ENCODE measurements at regions not wholly inside any gene's neighbourhood (a gene's known extent, or its start where the extent isn't known, plus 50 kb on each side); places are given as distances from the start of the nearest gene placed in this dataset.

GRCh38 chr14:54087376-54087775 is 130.8 kb upstream of the BMP4 start:
- Histone ChIP-seq H3K36me3 (ENCODE audit: control insufficient read depth, insufficient read depth, low read length) (no peaks in the 10 kb centered on the region), H3K9me3 (ENCODE audit: control insufficient read depth, insufficient read depth, low read length) (peaks cover 2% of the 10 kb centered on the region), H3K27ac (ENCODE audit: low read length) (no peak overlapping the region), H3K4me1 (ENCODE audit: control insufficient read depth, insufficient read depth, low read length) (no peaks in the 10 kb centered on the region), H3K4me3 (ENCODE audit: low read length) (no peak overlapping the region), H3K27me3 (ENCODE audit: control insufficient read depth, insufficient read depth, low read length) (no peaks in the 10 kb centered on the region)
- no peaks in the 10 kb centered on the region for H3K36me3 Mint-ChIP-seq
- no peaks in the 10 kb centered on the region for H3K4me1 Mint-ChIP-seq
- no peak for DNase-seq
- H3K27ac Mint-ChIP-seq, result no peak overlapping the region
- intact Hi-C loops (cut with micrococcal nuclease), result no loop called here
- no peak overlapping the region for H3K4me3 Mint-ChIP-seq
- WGBS (ENCODE audit: insufficient coverage), result 42% methylated on average over 2 of the region's 4 CpGs
- no peak for TF ChIP-seq CTCF (IDR thresholded peaks at IDR 0.05)
- peaks cover 5 to 9% of the 10 kb centered on the region in 2 donors for H3K9me3 Mint-ChIP-seq
- no peaks in the 10 kb centered on the region for H3K27me3 Mint-ChIP-seq (ENCODE audit: low read depth in 2 of 2)
- ATAC-seq, result no peak

GRCh38 chr14:54088271-54088670 is 131.6 kb upstream of the BMP4 start:
- WGBS (ENCODE audit: insufficient coverage), result 100% methylated on average over 3 of the region's 3 CpGs
- ATAC-seq (no peak), DNase-seq (no peak)
- H3K9me3 ChIP-seq (ENCODE audit: control insufficient read depth, insufficient read depth, low read length), result peaks cover 3% of the 10 kb centered on the region
- no peak overlapping the region for H3K27ac Mint-ChIP-seq
- intact Hi-C loops (cut with micrococcal nuclease), result no loop called here
- H3K36me3 ChIP-seq (ENCODE audit: control insufficient read depth, insufficient read depth, low read length), result no peaks in the 10 kb centered on the region
- H3K27me3 ChIP-seq (ENCODE audit: control insufficient read depth, insufficient read depth, low read length), result no peaks in the 10 kb centered on the region
- H3K9me3 Mint-ChIP-seq, result peaks cover 4 to 7% of the 10 kb centered on the region in 2 donors
- H3K36me3 Mint-ChIP-seq, result no peaks in the 10 kb centered on the region
- H3K4me3 Mint-ChIP-seq, result no peak overlapping the region
- TF ChIP-seq CTCF (IDR thresholded peaks at IDR 0.05), result no peak
- no peaks in the 10 kb centered on the region for H3K27me3 Mint-ChIP-seq (ENCODE audit: low read depth in 2 of 2)
- no peak overlapping the region for H3K4me3 ChIP-seq (ENCODE audit: low read length)
- no peaks in the 10 kb centered on the region for H3K4me1 Mint-ChIP-seq
- H3K27ac ChIP-seq (ENCODE audit: low read length), result no peak overlapping the region
- no peaks in the 10 kb centered on the region for H3K4me1 ChIP-seq (ENCODE audit: control insufficient read depth, insufficient read depth, low read length)

GRCh38 chr14:54090274-54090673 is 133.6 kb upstream of the BMP4 start:
- intact Hi-C loops (cut with micrococcal nuclease), result no loop called here
- peaks cover 7% of the 10 kb centered on the region for H3K36me3 Mint-ChIP-seq
- no peak for ATAC-seq

More at GRCh38 chr14:54090274-54090673, 133.6 kb upstream of the BMP4 start:
- Histone ChIP-seq H3K4me1 (ENCODE audit: control insufficient read depth, insufficient read depth, low read length) (no peaks in the 10 kb centered on the region), H3K36me3 (ENCODE audit: control insufficient read depth, insufficient read depth, low read length) (no peaks in the 10 kb centered on the region), H3K9me3 (ENCODE audit: control insufficient read depth, insufficient read depth, low read length) (peaks cover 6% of the 10 kb centered on the region), H3K4me3 (ENCODE audit: low read length) (no peak overlapping the region), H3K27me3 (ENCODE audit: control insufficient read depth, insufficient read depth, low read length) (no peaks in the 10 kb centered on the region), H3K27ac (ENCODE audit: low read length) (no peak overlapping the region)
- Mint-ChIP-seq H3K4me3 (no peak overlapping the region), H3K27ac (no peak overlapping the region), H3K27me3 (ENCODE audit: low read depth in 2 of 2) (no peaks in the 10 kb centered on the region), H3K4me1 (no peaks in the 10 kb centered on the region), H3K9me3 (peaks cover 9 to 13% of the 10 kb centered on the region in 2 donors)
- no peak for TF ChIP-seq CTCF (IDR thresholded peaks at IDR 0.05)
- 94% methylated on average over 1 of the region's 1 CpG for WGBS (ENCODE audit: insufficient coverage)
- DNase-seq, result no peak
